ENCODE measurements at regions not wholly inside any gene's neighbourhood (a gene's known extent, or its start where the extent isn't known, plus 50 kb on each side); places are given as distances from the start of the nearest gene placed in this dataset.

DNA sequence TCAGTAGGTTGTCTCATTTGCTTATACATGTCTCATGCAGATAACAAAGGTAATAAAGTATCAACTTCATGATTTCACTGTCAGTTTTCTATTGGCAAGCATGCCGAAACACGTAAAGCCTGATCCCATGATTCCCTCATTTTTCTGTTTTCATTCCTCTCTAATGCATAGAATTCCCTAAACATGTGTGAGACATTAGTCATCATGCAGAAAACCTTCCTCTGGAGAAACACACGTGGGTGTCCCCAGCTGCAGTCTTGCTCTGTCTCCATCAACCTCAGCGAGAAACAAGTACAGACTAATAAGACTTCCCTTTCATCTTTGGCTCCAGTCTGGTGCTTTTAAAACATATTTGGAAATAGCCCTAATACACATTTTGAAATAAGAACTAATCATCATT is 432.7 kb upstream of the VSTM2A start:
- Mint-ChIP-seq H3K4me1 (no peaks in the 10 kb centered on the region), H3K9me3 (no peaks in the 10 kb centered on the region), H3K27ac (no peak overlapping the region), H3K36me3 (ENCODE audit: low read depth) (no peaks in the 10 kb centered on the region), H3K27me3 (ENCODE audit: insufficient read depth) (no peaks in the 10 kb centered on the region), H3K4me3 (no peak overlapping the region)
- H3K4me1 ChIP-seq (ENCODE audit: control insufficient read depth, insufficient read depth, low read length): no peaks in the 10 kb centered on the region
- no peak overlapping the region for H3K27ac ChIP-seq (ENCODE audit: low read depth, low read length)
- no peaks in the 10 kb centered on the region for H3K9me3 ChIP-seq (ENCODE audit: control insufficient read depth, low read length)
- no peak overlapping the region for H3K9ac ChIP-seq (ENCODE audit: extremely low read depth, low read length, poor library complexity, severe bottlenecking)
- H3K4me3 ChIP-seq (ENCODE audit: low read length): no peak overlapping the region
- TF ChIP-seq CTCF (conservative IDR thresholded peaks at IDR 0.05): no peak
- WGBS, 2 experiments (ENCODE audit: insufficient coverage in 1 of 2, insufficient read length in 1 of 2): 82 to 84% methylated on average over 4 of the region's 4 CpGs
- no peak for DNase-seq
- no peaks in the 10 kb centered on the region for H3K27me3 ChIP-seq (ENCODE audit: control insufficient read depth, insufficient read depth, low read length, poor library complexity, severe bottlenecking)
- H3K36me3 ChIP-seq (ENCODE audit: control insufficient read depth, insufficient read depth, low read length): no peaks in the 10 kb centered on the region

- H3K9ac ChIP-seq (ENCODE audit: extremely low read depth, low read length, poor library complexity, severe bottlenecking): no peak overlapping the region
Measured at GRCh38 chr7:54111814-54112511, 430.2 kb upstream of the VSTM2A start.

GRCh38 chr7:54112567-54112966 is 429.6 kb upstream of the VSTM2A start:
- H3K9me3 Mint-ChIP-seq: no peaks in the 10 kb centered on the region
- H3K4me1 ChIP-seq (ENCODE audit: control insufficient read depth, insufficient read depth, low read length): no peaks in the 10 kb centered on the region
- 75 to 85% methylated on average over 1 to 3 of the region's 3 CpGs for WGBS, 2 experiments (ENCODE audit: insufficient coverage in 1 of 2, insufficient read length in 1 of 2)
- H3K4me1 Mint-ChIP-seq: peaks cover 9% of the 10 kb centered on the region
- no peaks in the 10 kb centered on the region for H3K27me3 Mint-ChIP-seq (ENCODE audit: insufficient read depth)
- H3K9me3 ChIP-seq (ENCODE audit: control insufficient read depth, low read length): no peaks in the 10 kb centered on the region
- peak overlapping the region; percentile 29 for H3K27ac ChIP-seq (ENCODE audit: low read depth, low read length)
- H3K36me3 ChIP-seq (ENCODE audit: control insufficient read depth, insufficient read depth, low read length): no peaks in the 10 kb centered on the region
- H3K27me3 ChIP-seq (ENCODE audit: control insufficient read depth, insufficient read depth, low read length, poor library complexity, severe bottlenecking): no peaks in the 10 kb centered on the region
- no peak for DNase-seq
- no peaks in the 10 kb centered on the region for H3K36me3 Mint-ChIP-seq (ENCODE audit: low read depth)
- H3K27ac Mint-ChIP-seq: no peak overlapping the region
- TF ChIP-seq CTCF (conservative IDR thresholded peaks at IDR 0.05): no peak
- no peak overlapping the region for H3K4me3 Mint-ChIP-seq
- H3K9ac ChIP-seq (ENCODE audit: extremely low read depth, low read length, poor library complexity, severe bottlenecking): no peak overlapping the region
- H3K4me3 ChIP-seq (ENCODE audit: low read length): no peak overlapping the region

More at GRCh38 chr7:54111814-54112511, 430.2 kb upstream of the VSTM2A start:
- H3K4me1 Mint-ChIP-seq: peaks cover 4% of the 10 kb centered on the region
- no peak for TF ChIP-seq CTCF (conservative IDR thresholded peaks at IDR 0.05)
- no peak overlapping the region for H3K27ac Mint-ChIP-seq
- DNase-seq: no peak
- 82 to 87% methylated on average over 5 of the region's 6 CpGs for WGBS, 2 experiments (ENCODE audit: insufficient coverage in 1 of 2, insufficient read length in 1 of 2)
- Histone ChIP-seq H3K36me3 (ENCODE audit: control insufficient read depth, insufficient read depth, low read length) (no peaks in the 10 kb centered on the region), H3K9me3 (ENCODE audit: control insufficient read depth, low read length) (no peaks in the 10 kb centered on the region), H3K27me3 (ENCODE audit: control insufficient read depth, insufficient read depth, low read length, poor library complexity, severe bottlenecking) (no peaks in the 10 kb centered on the region), H3K4me1 (ENCODE audit: control insufficient read depth, insufficient read depth, low read length) (no peaks in the 10 kb centered on the region), H3K4me3 (ENCODE audit: low read length) (no peak overlapping the region), H3K27ac (ENCODE audit: low read depth, low read length) (peak overlapping the region; percentile 29)
- no peak overlapping the region for H3K4me3 Mint-ChIP-seq
- H3K27me3 Mint-ChIP-seq (ENCODE audit: insufficient read depth): no peaks in the 10 kb centered on the region
- no peaks in the 10 kb centered on the region for H3K36me3 Mint-ChIP-seq (ENCODE audit: low read depth)
- H3K9me3 Mint-ChIP-seq: no peaks in the 10 kb centered on the region

Measured in endodermal cell (in vitro differentiated cells).